ENCODE measurements at regions not wholly inside any gene's neighbourhood (a gene's known extent, or its start where the extent isn't known, plus 50 kb on each side); places are given as distances from the start of the nearest gene placed in this dataset.
"Not testable (repeated sequence)": the region's sequence is repeated elsewhere in the genome, so short reads cannot be mapped to it uniquely, and the experiment has no call there.

- not testable (repeated sequence) for H3K9me3 ChIP-seq (ENCODE audit: control insufficient read depth in 2 of 2, insufficient read depth in 1 of 2, low read length in 1 of 2); DNase-seq (ENCODE audit: low read depth in 6 of 9, low spot score in 9 of 9); H3K36me3 ChIP-seq (ENCODE audit: control insufficient read depth in 2 of 2, insufficient read depth in 2 of 2, low read length in 1 of 2); H3K27me3 ChIP-seq (ENCODE audit: control insufficient read depth in 2 of 2, insufficient read depth in 1 of 2, low read length in 1 of 2); H3K4me3 ChIP-seq (ENCODE audit: low read length in 2 of 2); H3K27ac ChIP-seq (ENCODE audit: low read depth in 1 of 2, low read length in 1 of 2); H3K4me1 ChIP-seq (ENCODE audit: control insufficient read depth in 2 of 2, insufficient read depth in 2 of 2, low read length in 2 of 2)
- 95% methylated on average over 11 of the region's 11 CpGs for WGBS
These were observed 93.7 kb upstream of the ALDH3B2 start for GRCh38 chr11:67768001-67768730.

- H3K4me1 ChIP-seq (ENCODE audit: control insufficient read depth in 2 of 2, insufficient read depth in 2 of 2, low read length in 2 of 2); H3K36me3 ChIP-seq (ENCODE audit: control insufficient read depth in 2 of 2, insufficient read depth in 2 of 2, low read length in 1 of 2); H3K27ac ChIP-seq (ENCODE audit: low read depth in 1 of 2, low read length in 1 of 2); DNase-seq (ENCODE audit: low read depth in 6 of 9, low spot score in 9 of 9); H3K9me3 ChIP-seq (ENCODE audit: control insufficient read depth in 2 of 2, insufficient read depth in 1 of 2, low read length in 1 of 2); H3K27me3 ChIP-seq (ENCODE audit: control insufficient read depth in 2 of 2, insufficient read depth in 1 of 2, low read length in 1 of 2); H3K4me3 ChIP-seq (ENCODE audit: low read length in 2 of 2): not testable (repeated sequence)
- 94% methylated on average over 7 of the region's 7 CpGs for WGBS
These were observed 86.8 kb upstream of the ALDH3B2 start for GRCh38 chr11:67761211-67761610.

- not testable (repeated sequence) for H3K27me3 ChIP-seq (ENCODE audit: control insufficient read depth in 2 of 2, insufficient read depth in 1 of 2, low read length in 1 of 2)
These were observed 84.9 kb upstream of the ALDH3B2 start for GRCh38 chr11:67759321-67759720.

GRCh38 chr11:67758467-67758866 is 84.0 kb upstream of the ALDH3B2 start:
- not testable (repeated sequence) for H3K27ac ChIP-seq (ENCODE audit: low read depth in 1 of 2, low read length in 1 of 2); H3K4me1 ChIP-seq (ENCODE audit: control insufficient read depth in 2 of 2, insufficient read depth in 2 of 2, low read length in 2 of 2); H3K27me3 ChIP-seq (ENCODE audit: control insufficient read depth in 2 of 2, insufficient read depth in 1 of 2, low read length in 1 of 2); DNase-seq (ENCODE audit: low read depth in 6 of 9, low spot score in 9 of 9); H3K9me3 ChIP-seq (ENCODE audit: control insufficient read depth in 2 of 2, insufficient read depth in 1 of 2, low read length in 1 of 2); H3K36me3 ChIP-seq (ENCODE audit: control insufficient read depth in 2 of 2, insufficient read depth in 2 of 2, low read length in 1 of 2); H3K4me3 ChIP-seq (ENCODE audit: low read length in 2 of 2)
- 98% methylated on average over 6 of the region's 6 CpGs for WGBS

More at GRCh38 chr11:67759321-67759720, 84.9 kb upstream of the ALDH3B2 start:
- H3K9me3 ChIP-seq (ENCODE audit: control insufficient read depth in 2 of 2, insufficient read depth in 1 of 2, low read length in 1 of 2); H3K27ac ChIP-seq (ENCODE audit: low read depth in 1 of 2, low read length in 1 of 2); H3K4me1 ChIP-seq (ENCODE audit: control insufficient read depth in 2 of 2, insufficient read depth in 2 of 2, low read length in 2 of 2); DNase-seq (ENCODE audit: low read depth in 6 of 9, low spot score in 9 of 9); H3K36me3 ChIP-seq (ENCODE audit: control insufficient read depth in 2 of 2, insufficient read depth in 2 of 2, low read length in 1 of 2); H3K4me3 ChIP-seq (ENCODE audit: low read length in 2 of 2): not testable (repeated sequence)
- 91% methylated on average over 3 of the region's 3 CpGs for WGBS

- not testable (repeated sequence) for H3K4me3 ChIP-seq (ENCODE audit: low read length in 2 of 2); DNase-seq (ENCODE audit: low read depth in 6 of 9, low spot score in 9 of 9); H3K4me1 ChIP-seq (ENCODE audit: control insufficient read depth in 2 of 2, insufficient read depth in 2 of 2, low read length in 2 of 2); H3K36me3 ChIP-seq (ENCODE audit: control insufficient read depth in 2 of 2, insufficient read depth in 2 of 2, low read length in 1 of 2); H3K27me3 ChIP-seq (ENCODE audit: control insufficient read depth in 2 of 2, insufficient read depth in 1 of 2, low read length in 1 of 2); H3K9me3 ChIP-seq (ENCODE audit: control insufficient read depth in 2 of 2, insufficient read depth in 1 of 2, low read length in 1 of 2); H3K27ac ChIP-seq (ENCODE audit: low read depth in 1 of 2, low read length in 1 of 2)
- WGBS = 83% methylated on average over 5 of the region's 5 CpGs
These were observed 83.6 kb upstream of the ALDH3B2 start for GRCh38 chr11:67758009-67758408.

- H3K27ac ChIP-seq (ENCODE audit: low read depth in 1 of 2, low read length in 1 of 2); H3K36me3 ChIP-seq (ENCODE audit: control insufficient read depth in 2 of 2, insufficient read depth in 2 of 2, low read length in 1 of 2); H3K9me3 ChIP-seq (ENCODE audit: control insufficient read depth in 2 of 2, insufficient read depth in 1 of 2, low read length in 1 of 2); H3K27me3 ChIP-seq (ENCODE audit: control insufficient read depth in 2 of 2, insufficient read depth in 1 of 2, low read length in 1 of 2); DNase-seq (ENCODE audit: low read depth in 6 of 9, low spot score in 9 of 9); H3K4me1 ChIP-seq (ENCODE audit: control insufficient read depth in 2 of 2, insufficient read depth in 2 of 2, low read length in 2 of 2); H3K4me3 ChIP-seq (ENCODE audit: low read length in 2 of 2): not testable (repeated sequence)
- WGBS = 92% methylated on average over 4 of the region's 4 CpGs
These were observed 79.4 kb upstream of the ALDH3B2 start for GRCh38 chr11:67753820-67754219.

GRCh38 chr11:67745181-67745726 is 70.8 kb upstream of the ALDH3B2 start:
- Histone ChIP-seq H3K36me3 (ENCODE audit: control insufficient read depth in 2 of 2, insufficient read depth in 2 of 2, low read length in 1 of 2) (no peaks in the 10 kb centered on the region), H3K27me3 (ENCODE audit: control insufficient read depth in 2 of 2, insufficient read depth in 1 of 2, low read length in 1 of 2) (no peaks in the 10 kb centered on the region), H3K4me1 (ENCODE audit: control insufficient read depth in 2 of 2, insufficient read depth in 2 of 2, low read length in 2 of 2) (no peaks in the 10 kb centered on the region), H3K9me3 (ENCODE audit: control insufficient read depth in 2 of 2, insufficient read depth in 1 of 2, low read length in 1 of 2) (no peaks in the 10 kb centered on the region), H3K27ac (ENCODE audit: low read depth in 1 of 2, low read length in 1 of 2) (no peak overlapping the region), H3K4me3 (ENCODE audit: low read length in 2 of 2) (no peak overlapping the region)
- no peak for DNase-seq (ENCODE audit: low read depth in 6 of 9, low spot score in 9 of 9)
- 61% methylated on average over 11 of the region's 11 CpGs for WGBS

- 96% methylated on average over 9 of the region's 9 CpGs for WGBS
- not testable (repeated sequence) for H3K27me3 ChIP-seq (ENCODE audit: control insufficient read depth in 2 of 2, insufficient read depth in 1 of 2, low read length in 1 of 2); H3K9me3 ChIP-seq (ENCODE audit: control insufficient read depth in 2 of 2, insufficient read depth in 1 of 2, low read length in 1 of 2); H3K4me3 ChIP-seq (ENCODE audit: low read length in 2 of 2); DNase-seq (ENCODE audit: low read depth in 6 of 9, low spot score in 9 of 9); H3K36me3 ChIP-seq (ENCODE audit: control insufficient read depth in 2 of 2, insufficient read depth in 2 of 2, low read length in 1 of 2); H3K4me1 ChIP-seq (ENCODE audit: control insufficient read depth in 2 of 2, insufficient read depth in 2 of 2, low read length in 2 of 2); H3K27ac ChIP-seq (ENCODE audit: low read depth in 1 of 2, low read length in 1 of 2)
These were observed 69.8 kb upstream of the ALDH3B2 start for GRCh38 chr11:67744231-67744630.

GRCh38 chr11:67738231-67738630 is 63.8 kb upstream of the ALDH3B2 start:
- not testable (repeated sequence) for DNase-seq (ENCODE audit: low read depth in 6 of 9, low spot score in 9 of 9); H3K4me3 ChIP-seq (ENCODE audit: low read length in 2 of 2); H3K36me3 ChIP-seq (ENCODE audit: control insufficient read depth in 2 of 2, insufficient read depth in 2 of 2, low read length in 1 of 2); H3K4me1 ChIP-seq (ENCODE audit: control insufficient read depth in 2 of 2, insufficient read depth in 2 of 2, low read length in 2 of 2); H3K27ac ChIP-seq (ENCODE audit: low read depth in 1 of 2, low read length in 1 of 2); H3K9me3 ChIP-seq (ENCODE audit: control insufficient read depth in 2 of 2, insufficient read depth in 1 of 2, low read length in 1 of 2); H3K27me3 ChIP-seq (ENCODE audit: control insufficient read depth in 2 of 2, insufficient read depth in 1 of 2, low read length in 1 of 2)
- 94% methylated on average over 10 of the region's 14 CpGs for WGBS
